Mucosa of rectum (tissue), 2 donors: ENCODE measurements at regions not wholly inside any gene's neighbourhood (a gene's known extent, or its start where the extent isn't known, plus 50 kb on each side); places are given as distances from the start of the nearest gene placed in this dataset.

Experiments
- H3K27ac ChIP-seq, 2 donors: one replicate each; pipeline ENCODE4 v1.7.0; 2013; ENCODE audit warnings: inconsistent platforms in 2 of 2, low read depth in 2 of 2, low read length in 2 of 2
- H3K27me3 ChIP-seq, 2 donors: one replicate each; pipeline ENCODE4 v1.7.0; 2013; ENCODE audit warnings: low read length in 2 of 2; ENCODE audit not compliant: control insufficient read depth in 2 of 2, insufficient read depth in 2 of 2
- H3K36me3 ChIP-seq, 2 donors: one replicate each; pipeline ENCODE4 v1.7.0; 2013; ENCODE audit warnings: low read length in 2 of 2; ENCODE audit not compliant: control insufficient read depth in 2 of 2, insufficient read depth in 2 of 2
- H3K4me1 ChIP-seq, 2 donors: one replicate each; pipeline ENCODE4 v1.7.0; 2013; ENCODE audit warnings: low read length in 2 of 2, mild to moderate bottlenecking in 1 of 2; ENCODE audit not compliant: control insufficient read depth in 2 of 2, insufficient read depth in 2 of 2
- H3K4me3 ChIP-seq, 2 donors: one replicate each; pipeline ENCODE4 v1.7.0; 2013; ENCODE audit warnings: low read length in 2 of 2
- H3K9ac ChIP-seq, 2 donors: one replicate each; pipeline ENCODE4 v1.7.0; 2013; ENCODE audit warnings: low read length in 2 of 2, low read depth in 1 of 2, mild to moderate bottlenecking in 1 of 2
- H3K9me3 ChIP-seq, 2 donors: one replicate each; pipeline ENCODE4 v1.7.0; 2013; ENCODE audit warnings: low read length in 2 of 2; ENCODE audit not compliant: control insufficient read depth in 2 of 2
- donor health status: healthy.
- donor health status: Normal muscosa, but diverticular disease.

GRCh38 chr6:120852293-120852849 is 481.9 kb downstream of the TBC1D32 start:
- Histone ChIP-seq H3K36me3 (no peaks in the 10 kb centered on the region), H3K4me1 (no peaks in the 10 kb centered on the region), H3K9me3 (no peaks in the 10 kb centered on the region), H3K9ac (no peak overlapping the region), H3K4me3 (no peak overlapping the region), H3K27me3 (no peaks in the 10 kb centered on the region), H3K27ac (no peak overlapping the region)

GRCh38 chr6:120826253-120826652 is 508.0 kb downstream of the TBC1D32 start:
- Histone ChIP-seq H3K4me3 (no peak overlapping the region), H3K4me1 (no peaks in the 10 kb centered on the region), H3K27me3 (no peaks in the 10 kb centered on the region), H3K9ac (no peak overlapping the region), H3K9me3 (no peaks in the 10 kb centered on the region), H3K27ac (no peak overlapping the region), H3K36me3 (no peaks in the 10 kb centered on the region)

- Histone ChIP-seq H3K36me3 (no peaks in the 10 kb centered on the region), H3K9ac (no peak overlapping the region), H3K4me1 (no peaks in the 10 kb centered on the region), H3K4me3 (no peak overlapping the region), H3K27ac (no peak overlapping the region), H3K9me3 (no peaks in the 10 kb centered on the region), H3K27me3 (no peaks in the 10 kb centered on the region)
These were observed 517.5 kb downstream of the TBC1D32 start for GRCh38 chr6:120816794-120817193.

GRCh38 chr6:120805276-120805675 is 529.0 kb downstream of the TBC1D32 start:
- H3K27me3 ChIP-seq, result no peaks in the 10 kb centered on the region
- no peak overlapping the region for H3K9ac ChIP-seq
- no peaks in the 10 kb centered on the region for H3K4me1 ChIP-seq
- H3K36me3 ChIP-seq, result no peaks in the 10 kb centered on the region
- no peaks in the 10 kb centered on the region for H3K9me3 ChIP-seq
- H3K27ac ChIP-seq, result no peak overlapping the region
- H3K4me3 ChIP-seq, result no peak overlapping the region

GRCh38 chr6:120804612-120805011 is 529.7 kb downstream of the TBC1D32 start:
- Histone ChIP-seq H3K27me3 (no peaks in the 10 kb centered on the region), H3K9me3 (no peaks in the 10 kb centered on the region), H3K9ac (no peak overlapping the region), H3K27ac (no peak overlapping the region), H3K4me3 (no peak overlapping the region), H3K36me3 (no peaks in the 10 kb centered on the region), H3K4me1 (no peaks in the 10 kb centered on the region)

- Histone ChIP-seq H3K27me3 (no peaks in the 10 kb centered on the region), H3K36me3 (no peaks in the 10 kb centered on the region), H3K27ac (no peak overlapping the region), H3K9ac (no peak overlapping the region), H3K4me1 (no peaks in the 10 kb centered on the region), H3K4me3 (no peak overlapping the region), H3K9me3 (no peaks in the 10 kb centered on the region)
These were observed 547.6 kb downstream of the TBC1D32 start for GRCh38 chr6:120786682-120787081.

- Histone ChIP-seq H3K4me1 (no peaks in the 10 kb centered on the region), H3K27ac (no peak overlapping the region), H3K9me3 (no peaks in the 10 kb centered on the region), H3K27me3 (no peaks in the 10 kb centered on the region), H3K36me3 (no peaks in the 10 kb centered on the region), H3K4me3 (no peak overlapping the region), H3K9ac (no peak overlapping the region)
These were observed 548.0 kb downstream of the TBC1D32 start for GRCh38 chr6:120786256-120786655.

GRCh38 chr6:120785459-120786086 is 548.7 kb downstream of the TBC1D32 start:
- no peak overlapping the region for H3K27ac ChIP-seq
- no peaks in the 10 kb centered on the region for H3K27me3 ChIP-seq
- H3K4me1 ChIP-seq, result no peaks in the 10 kb centered on the region

GRCh38 chr6:120779441-120779840 is 554.8 kb downstream of the TBC1D32 start:
- no peaks in the 10 kb centered on the region for H3K27me3 ChIP-seq
- H3K4me3 ChIP-seq, result no peak overlapping the region
- H3K9me3 ChIP-seq, result no peaks in the 10 kb centered on the region
- no peak overlapping the region for H3K9ac ChIP-seq
- H3K27ac ChIP-seq, result no peak overlapping the region
- no peaks in the 10 kb centered on the region for H3K4me1 ChIP-seq
- H3K36me3 ChIP-seq, result no peaks in the 10 kb centered on the region

More at GRCh38 chr6:120785459-120786086, 548.7 kb downstream of the TBC1D32 start:
- H3K36me3 ChIP-seq, result no peaks in the 10 kb centered on the region
- H3K9ac ChIP-seq, result no peak overlapping the region
- no peaks in the 10 kb centered on the region for H3K9me3 ChIP-seq
- no peak overlapping the region for H3K4me3 ChIP-seq

- Histone ChIP-seq H3K4me3 (no peak overlapping the region), H3K4me1 (no peaks in the 10 kb centered on the region), H3K36me3 (no peaks in the 10 kb centered on the region), H3K27ac (no peak overlapping the region), H3K27me3 (no peaks in the 10 kb centered on the region), H3K9ac (no peak overlapping the region), H3K9me3 (no peaks in the 10 kb centered on the region)
These were observed 558.6 kb downstream of the TBC1D32 start for GRCh38 chr6:120775698-120776097.
